Muscle layer of colon (tissue), 2 donors: ENCODE measurements at regions not wholly inside any gene's neighbourhood (a gene's known extent, or its start where the extent isn't known, plus 50 kb on each side); places are given as distances from the start of the nearest gene placed in this dataset.

Experiments used
- H3K27ac ChIP-seq: one replicate; pipeline ENCODE4 v1.7.0; 2013; ENCODE audit warnings: low read depth, mild to moderate bottlenecking, low read length, moderate library complexity
- H3K27me3 ChIP-seq, 2 donors: one replicate each; pipeline ENCODE4 v1.7.0; 2013; ENCODE audit warnings: low read length in 2 of 2, mild to moderate bottlenecking in 2 of 2; ENCODE audit not compliant: insufficient read depth in 2 of 2, control insufficient read depth in 1 of 2
- H3K36me3 ChIP-seq: one replicate; pipeline ENCODE4 v1.7.0; 2013; ENCODE audit warnings: mild to moderate bottlenecking, low read length; ENCODE audit not compliant: insufficient read depth
- H3K4me1 ChIP-seq: one replicate; pipeline ENCODE4 v1.7.0; 2013; ENCODE audit warnings: mild to moderate bottlenecking, low read length; ENCODE audit not compliant: insufficient read depth
- H3K4me3 ChIP-seq, 2 donors: one replicate each; pipeline ENCODE4 v1.7.0; 2013; ENCODE audit warnings: low read length in 2 of 2, low read depth in 1 of 2, mild to moderate bottlenecking in 1 of 2, moderate library complexity in 1 of 2
- H3K9ac ChIP-seq: one replicate; pipeline ENCODE4 v1.7.0; 2013; ENCODE audit warnings: low read length
- H3K9me3 ChIP-seq: one replicate; pipeline ENCODE4 v1.7.0; 2013; ENCODE audit warnings: mild to moderate bottlenecking, low read length
- donor health status: abdominal sarcoma.
- donor health status: Adenocarcinoma of cecum.

- Histone ChIP-seq H3K4me3 (no peak overlapping the region), H3K27ac (no peak overlapping the region), H3K36me3 (no peaks in the 10 kb centered on the region), H3K9me3 (no peaks in the 10 kb centered on the region), H3K4me1 (peaks cover 11% of the 10 kb centered on the region), H3K9ac (no peak overlapping the region), H3K27me3 (no peaks in the 10 kb centered on the region)
These were observed 117.7 kb upstream of the FRMD4A start for GRCh38 chr10:14448197-14448990.

GRCh38 chr10:14447094-14447839, 116.5 kb upstream of the FRMD4A start:
- Histone ChIP-seq H3K9ac (no peak overlapping the region), H3K27ac (no peak overlapping the region), H3K9me3 (no peaks in the 10 kb centered on the region), H3K36me3 (no peaks in the 10 kb centered on the region), H3K4me3 (no peak overlapping the region), H3K4me1 (peaks cover 11% of the 10 kb centered on the region), H3K27me3 (no peaks in the 10 kb centered on the region)

- no peaks in the 10 kb centered on the region for H3K27me3 ChIP-seq
- no peak overlapping the region for H3K4me3 ChIP-seq
- H3K4me1 ChIP-seq: no peaks in the 10 kb centered on the region
- H3K36me3 ChIP-seq: no peaks in the 10 kb centered on the region
- H3K9ac ChIP-seq: no peak overlapping the region
- H3K27ac ChIP-seq: no peak overlapping the region
- H3K9me3 ChIP-seq: no peaks in the 10 kb centered on the region
These were observed 108.9 kb upstream of the FRMD4A start for GRCh38 chr10:14439451-14440259.

- Histone ChIP-seq H3K27me3 (no peaks in the 10 kb centered on the region), H3K9me3 (no peaks in the 10 kb centered on the region), H3K4me3 (no peak overlapping the region), H3K9ac (no peak overlapping the region), H3K36me3 (no peaks in the 10 kb centered on the region), H3K27ac (no peak overlapping the region), H3K4me1 (no peaks in the 10 kb centered on the region)
These were observed 107.9 kb upstream of the FRMD4A start for GRCh38 chr10:14438576-14438975.

- Histone ChIP-seq H3K4me3 (no peak overlapping the region), H3K4me1 (no peaks in the 10 kb centered on the region), H3K9ac (no peak overlapping the region)
These were observed 107.3 kb upstream of the FRMD4A start for GRCh38 chr10:14438057-14438456.

GRCh38 chr10:14435976-14436632, 105.4 kb upstream of the FRMD4A start:
- no peaks in the 10 kb centered on the region for H3K9me3 ChIP-seq
- H3K27me3 ChIP-seq: no peaks in the 10 kb centered on the region
- H3K27ac ChIP-seq: no peak overlapping the region
- H3K4me3 ChIP-seq: no peak overlapping the region
- H3K4me1 ChIP-seq: no peaks in the 10 kb centered on the region
- no peak overlapping the region for H3K9ac ChIP-seq
- no peaks in the 10 kb centered on the region for H3K36me3 ChIP-seq

More at GRCh38 chr10:14438057-14438456, 107.3 kb upstream of the FRMD4A start:
- H3K27ac ChIP-seq: no peak overlapping the region
- no peaks in the 10 kb centered on the region for H3K9me3 ChIP-seq
- H3K27me3 ChIP-seq: no peaks in the 10 kb centered on the region
- H3K36me3 ChIP-seq: no peaks in the 10 kb centered on the region

GRCh38 chr10:14433147-14433546, 102.4 kb upstream of the FRMD4A start:
- Histone ChIP-seq H3K36me3 (no peaks in the 10 kb centered on the region), H3K4me3 (no peak overlapping the region), H3K27ac (no peak overlapping the region), H3K9ac (no peak overlapping the region), H3K9me3 (no peaks in the 10 kb centered on the region), H3K27me3 (no peaks in the 10 kb centered on the region), H3K4me1 (no peaks in the 10 kb centered on the region)

- Histone ChIP-seq H3K27ac (no peak overlapping the region), H3K9me3 (no peaks in the 10 kb centered on the region), H3K4me3 (no peak overlapping the region), H3K9ac (no peak overlapping the region), H3K27me3 (no peaks in the 10 kb centered on the region), H3K36me3 (no peaks in the 10 kb centered on the region), H3K4me1 (no peaks in the 10 kb centered on the region)
These were observed 101.1 kb upstream of the FRMD4A start for GRCh38 chr10:14431868-14432267.

- H3K27ac ChIP-seq: no peak overlapping the region
These were observed 98.4 kb upstream of the FRMD4A start for GRCh38 chr10:14429043-14429700.

GRCh38 chr10:14425034-14425433, 94.3 kb upstream of the FRMD4A start:
- Histone ChIP-seq H3K9me3 (no peaks in the 10 kb centered on the region), H3K27me3 (no peaks in the 10 kb centered on the region), H3K4me3 (no peak overlapping the region), H3K27ac (no peak overlapping the region), H3K36me3 (no peaks in the 10 kb centered on the region), H3K9ac (no peak overlapping the region), H3K4me1 (no peaks in the 10 kb centered on the region)

More at GRCh38 chr10:14429043-14429700, 98.4 kb upstream of the FRMD4A start:
- H3K4me1 ChIP-seq: no peaks in the 10 kb centered on the region
- H3K36me3 ChIP-seq: no peaks in the 10 kb centered on the region
- no peaks in the 10 kb centered on the region for H3K9me3 ChIP-seq
- H3K4me3 ChIP-seq: no peak overlapping the region
- no peaks in the 10 kb centered on the region for H3K27me3 ChIP-seq
- H3K9ac ChIP-seq: no peak overlapping the region
